Uterus (tissue), 3 donors: ENCODE measurements at regions not wholly inside any gene's neighbourhood (a gene's known extent, or its start where the extent isn't known, plus 50 kb on each side); places are given as distances from the start of the nearest gene placed in this dataset.

Experiments used
- DNase-seq, 2 donors: peaks; one replicate each; pipeline ENCODE4 v3.0.0-alpha.2; 2019 to 2020
- H3K27ac ChIP-seq, 2 donors: fragments of 200-600 bp; sonication (generic); 1 replicate in 1 of 2; 2 replicates in 1 of 2; pipeline ENCODE4 v1.5.1; 2016 to 2018
- H3K27me3 ChIP-seq, 2 donors: fragments of 200-600 bp; sonication (generic); one replicate each; pipeline ENCODE4 v1.5.1; 2018 to 2019; ENCODE audit warnings: control low read depth in 1 of 2
- H3K36me3 ChIP-seq, 2 donors: fragments of 200-600 bp; sonication (generic); one replicate each; pipeline ENCODE4 v1.5.1; 2019; ENCODE audit warnings: control low read depth in 1 of 2
- H3K4me1 ChIP-seq, 2 donors: fragments of 200-600 bp; sonication (generic); one replicate each; pipeline ENCODE4 v1.5.1; 2018 to 2019; ENCODE audit warnings: control low read depth in 1 of 2
- H3K4me3 ChIP-seq, 2 donors: fragments of 200-600 bp; sonication (generic); 1 replicate in 1 of 2; 2 replicates in 1 of 2; pipeline ENCODE4 v1.5.1; 2018 to 2019; ENCODE audit warnings: mild to moderate bottlenecking in 1 of 2
- H3K9me3 ChIP-seq, 2 donors: fragments of 200-600 bp; sonication (generic); one replicate each; pipeline ENCODE4 v1.5.1; 2019; ENCODE audit warnings: control low read depth in 1 of 2
- CTCF ChIP-seq, 4 experiments: fragments of 200-600 bp in 2 of 4; fragments of 450-650 bp in 2 of 4; sonication (generic) in 2 of 4; IDR thresholded peaks; one replicate each; pipeline ENCODE4 v1.5.1; 2016 to 2019; ENCODE audit warnings: antibody characterized with exemption in 4 of 4, mild to moderate bottlenecking in 2 of 4, moderate library complexity in 1 of 4
- POLR2A ChIP-seq, 2 donors: fragments of 450-650 bp; IDR thresholded peaks; one replicate each; pipeline ENCODE4 v1.6.1; 2016; ENCODE audit warnings: antibody characterized with exemption in 2 of 2, mild to moderate bottlenecking in 1 of 2, moderate library complexity in 1 of 2
- intact Hi-C: fragments of 100-400 bp; cut with DNase I; formaldehyde crosslinking; loops from one replicate; pipeline ENCODE4 v1.15.1; 2023; ENCODE audit warnings: low total_unique reads
- donor health status: DM: yes; HTN: yes; CAD: no.

GRCh38 chr7:12488341-12488740, 82.2 kb upstream of the SCIN start:
- Histone ChIP-seq H3K27me3 (no peaks in the 10 kb centered on the region), H3K27ac (no peak overlapping the region), H3K4me1 (no peaks in the 10 kb centered on the region), H3K4me3 (no peak overlapping the region), H3K36me3 (no peaks in the 10 kb centered on the region), H3K9me3 (no peaks in the 10 kb centered on the region)
- DNase-seq: no peak
- TF ChIP-seq CTCF (IDR thresholded peaks at IDR 0.05) (no peak), POLR2A (IDR thresholded peaks at IDR 0.05) (no peak)
- intact Hi-C loops: no loop called here

GRCh38 chr7:12490107-12490688, 80.3 kb upstream of the SCIN start:
- intact Hi-C loops: no loop called here
- TF ChIP-seq POLR2A (IDR thresholded peaks at IDR 0.05) (no peak), CTCF (IDR thresholded peaks at IDR 0.05) (peak; percentile 14 to 27 (median 22))
- Histone ChIP-seq H3K36me3 (no peaks in the 10 kb centered on the region), H3K27ac (no peak overlapping the region), H3K4me1 (no peaks in the 10 kb centered on the region), H3K9me3 (no peaks in the 10 kb centered on the region), H3K4me3 (no peak overlapping the region), H3K27me3 (no peaks in the 10 kb centered on the region)
- DNase-seq: no peak

- H3K4me1 ChIP-seq: no peaks in the 10 kb centered on the region
- H3K27me3 ChIP-seq: no peaks in the 10 kb centered on the region
- H3K27ac ChIP-seq: no peak overlapping the region
- H3K36me3 ChIP-seq: no peaks in the 10 kb centered on the region
- TF ChIP-seq CTCF (IDR thresholded peaks at IDR 0.05) (no peak), POLR2A (IDR thresholded peaks at IDR 0.05) (no peak)
- intact Hi-C loops: no loop called here
- no peaks in the 10 kb centered on the region for H3K9me3 ChIP-seq
- DNase-seq: no peak
- no peak overlapping the region for H3K4me3 ChIP-seq
Measured at GRCh38 chr7:12490940-12491339, 79.6 kb upstream of the SCIN start.

GRCh38 chr7:12491526-12491925, 79.0 kb upstream of the SCIN start:
- H3K27me3 ChIP-seq: no peaks in the 10 kb centered on the region
- intact Hi-C loops: no loop called here
- TF ChIP-seq POLR2A (IDR thresholded peaks at IDR 0.05): no peak
- H3K9me3 ChIP-seq: no peaks in the 10 kb centered on the region
- H3K27ac ChIP-seq: no peak overlapping the region
- DNase-seq: no peak
- no peaks in the 10 kb centered on the region for H3K36me3 ChIP-seq
- no peak overlapping the region for H3K4me3 ChIP-seq
- no peaks in the 10 kb centered on the region for H3K4me1 ChIP-seq

- no peak overlapping the region for H3K27ac ChIP-seq
- H3K9me3 ChIP-seq: no peaks in the 10 kb centered on the region
- no peak overlapping the region for H3K4me3 ChIP-seq
- H3K36me3 ChIP-seq: no peaks in the 10 kb centered on the region
- no peaks in the 10 kb centered on the region for H3K4me1 ChIP-seq
- DNase-seq: no peak
- no peaks in the 10 kb centered on the region for H3K27me3 ChIP-seq
- TF ChIP-seq CTCF (IDR thresholded peaks at IDR 0.05) (no peak), POLR2A (IDR thresholded peaks at IDR 0.05) (no peak)
- intact Hi-C loops: no loop called here
Measured at GRCh38 chr7:12493407-12493806, 77.1 kb upstream of the SCIN start.
